Ishikawa (cell line): ENCODE measurements at regions not wholly inside any gene's neighbourhood (a gene's known extent, or its start where the extent isn't known, plus 50 kb on each side); places are given as distances from the start of the nearest gene placed in this dataset.

Source experiments
- EP300 ChIP-seq: IDR thresholded peaks from 2 replicates; pipeline ENCODE4 v1.6.1; 2012; ENCODE audit warnings: borderline replicate concordance
- FOXM1 ChIP-seq: IDR thresholded peaks from 2 replicates; pipeline ENCODE4 v1.6.1; 2012; ENCODE audit warnings: low read depth, borderline replicate concordance
- ZBTB7A ChIP-seq: IDR thresholded peaks from 2 replicates; pipeline ENCODE4 v1.6.1; 2012; ENCODE audit warnings: low read depth

- no peak for TF ChIP-seq FOXM1
- no peak for TF ChIP-seq ZBTB7A
- no peak for TF ChIP-seq EP300
Observed at GRCh38 chr9:118364266-118365106, 660.3 kb downstream of the TLR4 start.
